IPS DF 4.7 (cell line): ENCODE measurements at regions not wholly inside any gene's neighbourhood (a gene's known extent, or its start where the extent isn't known, plus 50 kb on each side); places are given as distances from the start of the nearest gene placed in this dataset.
A peak's percentile ranks its signal among the peaks of the same experiment; 100 is the strongest.

ENCODE experiments used
- DNase-seq: peaks from one replicate; pipeline ENCODE4 v3.0.0-alpha.2; 2013; ENCODE audit warnings: low spot score; ENCODE audit errors: extremely low read depth

DNA sequence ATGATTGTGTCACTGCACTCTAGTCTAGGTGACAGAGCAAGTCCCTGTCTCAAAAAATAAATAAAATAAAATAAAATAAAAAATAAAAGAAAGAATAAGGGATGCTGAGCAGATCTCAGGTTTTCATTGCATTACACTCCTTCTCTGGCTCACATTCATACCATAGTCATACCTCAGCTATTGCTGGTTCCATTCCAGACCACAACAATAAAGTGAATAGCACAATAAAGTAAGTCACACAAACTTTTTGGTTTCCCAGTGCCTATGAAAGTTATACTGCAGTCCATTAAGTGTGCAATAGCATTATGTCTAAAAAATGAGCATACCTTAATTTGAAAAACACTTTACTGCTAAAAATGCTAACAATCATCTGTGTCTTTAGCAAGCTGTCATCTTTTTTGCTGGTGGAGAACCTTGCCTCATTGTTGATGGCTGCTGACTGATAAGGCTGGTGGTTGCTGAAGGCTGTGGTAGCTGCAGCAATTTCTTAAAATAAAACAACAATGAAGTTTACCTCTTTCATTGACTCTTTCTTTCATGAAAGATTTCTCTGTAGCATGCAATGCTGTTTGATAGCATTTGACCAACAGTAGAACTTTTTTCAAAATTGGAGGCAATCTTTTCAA, 415.7 kb downstream of the ZNF608 start:
- DNase-seq: no peak

DNA sequence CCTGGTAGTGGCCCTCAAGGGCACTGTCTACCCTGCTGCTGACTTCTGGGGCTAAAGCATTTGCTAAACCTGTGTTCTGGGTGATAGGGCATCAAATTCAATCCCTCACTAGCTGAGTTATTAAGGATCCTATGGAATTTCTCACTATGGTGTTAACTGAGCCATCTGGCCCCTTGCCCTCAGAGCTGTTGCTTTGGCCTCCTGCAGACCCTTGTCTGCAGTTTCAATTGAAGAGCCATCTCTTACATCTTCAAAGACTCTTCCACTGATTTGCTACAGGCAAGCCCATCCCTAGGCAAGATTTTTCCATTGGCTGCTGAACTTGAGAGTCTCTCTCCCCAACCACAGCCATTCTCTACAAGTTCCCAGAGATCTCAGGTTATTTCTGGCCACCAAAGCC, 418.2 kb downstream of the ZNF608 start:
- no peak for DNase-seq

DNA sequence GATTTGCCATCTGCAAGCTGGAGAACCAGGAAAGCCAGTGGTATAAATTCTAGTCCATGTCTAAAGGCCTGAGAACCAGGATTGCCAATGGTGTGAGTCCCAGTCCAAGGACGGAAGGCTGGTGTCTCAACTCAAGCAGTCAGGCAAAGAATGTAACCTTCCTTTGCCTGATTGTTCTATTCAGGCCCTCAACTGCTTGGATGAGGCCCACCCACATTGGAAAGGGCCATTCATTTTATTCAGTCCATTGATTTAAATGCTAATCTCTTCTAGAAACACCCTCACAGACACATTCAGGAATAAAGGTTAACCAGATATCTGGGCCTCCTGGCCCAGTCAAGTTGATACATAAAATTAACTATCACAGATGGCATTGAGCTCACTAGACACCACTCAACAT, 427.8 kb downstream of the ZNF608 start:
- no peak for DNase-seq

DNA sequence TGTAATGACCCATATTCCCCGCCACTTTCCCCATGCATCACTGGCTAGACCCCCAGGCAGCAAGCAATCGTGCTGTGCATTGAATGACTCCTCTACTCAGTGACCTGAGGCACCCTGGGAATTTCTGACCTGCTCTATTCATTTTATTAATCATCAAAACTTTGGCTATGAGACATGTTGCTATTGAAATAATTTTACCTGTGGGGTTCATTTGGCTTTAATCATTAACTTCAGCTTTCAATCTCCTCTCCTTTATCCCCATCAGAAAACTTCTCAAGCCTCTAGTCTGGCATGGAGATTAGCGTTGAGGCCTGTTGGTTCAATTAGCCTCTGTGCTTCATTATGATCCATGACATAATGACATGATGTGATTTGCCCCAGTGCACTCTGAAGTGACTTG, 429.0 kb downstream of the ZNF608 start:
- no peak for DNase-seq

DNA sequence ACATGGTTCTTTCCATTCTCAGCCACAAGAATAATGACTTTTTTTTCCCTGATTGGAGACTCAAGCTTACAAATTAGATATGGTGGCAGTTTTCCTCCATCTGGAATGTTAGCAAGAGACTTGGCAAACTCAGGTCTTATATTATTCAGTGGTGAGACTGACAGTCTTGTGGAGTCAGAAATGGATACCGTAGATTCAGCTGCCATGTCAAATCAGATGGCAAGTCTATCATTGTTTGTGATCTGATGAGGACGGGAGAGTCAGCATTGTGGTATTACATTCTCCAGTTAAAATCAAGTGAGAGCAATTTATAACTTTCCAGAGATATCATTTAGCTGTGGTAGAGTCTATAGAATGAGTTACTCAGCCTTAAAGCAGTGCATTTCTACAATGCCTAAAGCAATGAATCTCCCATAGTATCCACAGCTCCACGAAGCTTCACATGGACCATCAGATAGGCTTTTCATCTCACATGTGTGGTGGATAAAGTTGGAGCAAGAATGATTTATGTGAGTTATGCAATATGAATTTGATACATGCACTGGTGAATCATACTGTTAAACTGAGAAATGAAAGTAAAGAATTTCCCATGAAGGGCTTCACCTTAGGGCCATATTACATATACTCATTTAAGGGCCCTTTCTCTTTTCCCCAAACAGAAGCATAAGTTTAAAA, 430.6 kb downstream of the ZNF608 start:
- DNase-seq: no peak

DNA sequence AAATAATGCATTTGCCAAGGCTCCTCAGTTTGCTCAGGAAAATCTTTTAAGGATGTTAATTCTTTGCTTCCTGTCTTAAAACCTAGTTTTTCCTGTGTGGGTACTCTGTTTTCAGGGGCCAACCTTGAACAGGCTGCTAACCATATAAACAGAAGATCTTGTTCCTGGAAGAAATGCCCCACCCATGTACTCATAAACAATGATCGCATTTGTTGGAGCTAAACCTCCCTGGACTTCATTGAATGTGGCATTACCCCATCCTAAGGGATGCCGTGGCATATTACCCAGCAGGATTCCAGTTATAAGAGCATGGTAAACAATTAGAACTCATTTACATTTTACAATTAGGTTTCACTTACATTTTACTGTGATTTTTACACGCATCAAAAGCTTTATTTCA, 436.0 kb downstream of the ZNF608 start:
- no peak for DNase-seq

DNA sequence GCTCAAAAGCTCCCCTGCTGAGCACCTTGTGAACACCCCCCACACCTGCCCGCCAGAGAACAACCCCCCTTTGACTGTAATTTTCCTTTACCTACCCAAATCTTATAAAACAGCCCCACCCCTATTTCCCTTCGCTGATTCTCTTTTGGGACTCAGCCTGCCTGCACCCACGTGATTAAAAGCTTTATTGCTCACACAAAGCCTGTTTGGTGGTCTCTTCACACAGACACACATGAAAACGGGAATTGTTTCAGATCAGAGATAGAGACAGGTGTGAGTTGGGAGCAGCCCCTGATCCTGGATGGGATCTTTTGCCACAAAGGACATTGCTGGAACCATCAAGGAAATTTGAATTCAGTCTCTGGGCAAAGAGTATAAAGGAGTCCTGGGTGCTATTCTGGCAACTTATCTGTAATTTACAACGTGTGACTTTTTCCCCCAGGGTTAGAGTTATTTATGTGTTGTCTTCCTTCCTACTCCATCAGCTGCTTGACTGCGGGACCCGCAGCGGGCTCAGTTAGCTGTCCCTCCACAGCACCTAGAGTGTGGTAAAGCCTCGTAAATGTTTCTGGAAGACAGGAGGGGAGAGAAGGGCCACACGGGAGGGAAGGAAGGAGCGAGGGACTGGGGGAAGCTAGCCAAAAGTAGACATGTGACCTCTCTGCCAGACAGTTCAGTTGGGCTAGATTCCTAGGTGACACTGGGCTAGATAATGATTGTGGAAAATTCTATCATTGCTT, 437.0 kb downstream of the ZNF608 start:
- no peak for DNase-seq

DNA sequence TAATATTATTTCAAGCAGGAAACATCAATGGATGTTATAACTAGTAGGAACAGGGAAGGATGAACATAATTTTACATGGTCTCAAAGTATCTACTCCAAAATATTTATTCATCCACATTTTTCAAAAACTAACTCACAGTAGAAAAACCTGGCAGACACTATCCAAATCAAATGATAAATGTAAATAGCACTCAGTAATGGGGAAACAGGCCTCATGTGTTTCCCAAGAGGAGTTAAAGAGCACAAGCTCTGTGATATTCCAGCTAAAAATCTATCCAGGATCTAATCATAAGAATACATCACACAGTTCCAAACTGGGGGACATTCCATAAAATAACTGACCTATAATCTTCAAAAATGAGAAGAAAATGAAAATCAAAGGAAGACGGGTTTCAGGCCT, 443.1 kb downstream of the ZNF608 start:
- DNase-seq: no peak

DNA sequence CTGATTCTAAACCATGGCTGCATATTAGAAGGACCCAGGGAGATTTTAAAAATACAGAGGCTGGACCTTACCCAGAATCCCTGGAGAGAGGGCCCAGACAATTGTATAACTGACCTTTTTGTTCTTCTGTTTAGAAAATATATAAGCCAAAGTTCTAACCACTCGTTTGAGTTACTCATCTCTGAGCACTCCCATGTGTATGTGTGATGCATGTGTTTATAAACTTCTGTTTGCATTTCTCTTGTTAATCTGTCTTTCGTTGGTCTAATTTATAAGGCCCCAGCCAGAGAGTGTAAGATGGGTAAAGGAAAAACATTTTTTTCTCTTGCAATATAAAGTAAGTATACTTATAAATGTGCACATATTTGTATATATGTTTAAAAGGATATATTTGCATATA, 443.9 kb downstream of the ZNF608 start:
- DNase-seq: no peak

DNA sequence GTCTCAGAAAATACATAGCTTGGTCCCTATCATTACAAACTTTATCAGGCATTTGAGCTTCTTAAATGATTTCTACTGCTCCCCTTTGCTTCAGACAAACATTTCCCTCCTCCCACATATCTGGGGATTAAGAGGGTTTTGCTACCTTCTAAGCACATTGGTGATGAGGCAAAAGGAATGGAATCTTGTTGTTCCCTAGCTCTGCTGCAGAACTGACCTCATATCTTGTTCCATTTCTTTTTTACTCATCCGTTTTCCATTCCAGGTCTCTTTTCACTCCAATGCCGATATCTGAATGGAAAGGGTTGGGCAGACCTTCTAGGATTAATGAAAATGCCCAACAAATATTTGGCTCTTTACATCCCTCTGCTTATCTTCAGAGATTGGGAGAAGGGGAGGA, 444.6 kb downstream of the ZNF608 start:
- no peak for DNase-seq

DNA sequence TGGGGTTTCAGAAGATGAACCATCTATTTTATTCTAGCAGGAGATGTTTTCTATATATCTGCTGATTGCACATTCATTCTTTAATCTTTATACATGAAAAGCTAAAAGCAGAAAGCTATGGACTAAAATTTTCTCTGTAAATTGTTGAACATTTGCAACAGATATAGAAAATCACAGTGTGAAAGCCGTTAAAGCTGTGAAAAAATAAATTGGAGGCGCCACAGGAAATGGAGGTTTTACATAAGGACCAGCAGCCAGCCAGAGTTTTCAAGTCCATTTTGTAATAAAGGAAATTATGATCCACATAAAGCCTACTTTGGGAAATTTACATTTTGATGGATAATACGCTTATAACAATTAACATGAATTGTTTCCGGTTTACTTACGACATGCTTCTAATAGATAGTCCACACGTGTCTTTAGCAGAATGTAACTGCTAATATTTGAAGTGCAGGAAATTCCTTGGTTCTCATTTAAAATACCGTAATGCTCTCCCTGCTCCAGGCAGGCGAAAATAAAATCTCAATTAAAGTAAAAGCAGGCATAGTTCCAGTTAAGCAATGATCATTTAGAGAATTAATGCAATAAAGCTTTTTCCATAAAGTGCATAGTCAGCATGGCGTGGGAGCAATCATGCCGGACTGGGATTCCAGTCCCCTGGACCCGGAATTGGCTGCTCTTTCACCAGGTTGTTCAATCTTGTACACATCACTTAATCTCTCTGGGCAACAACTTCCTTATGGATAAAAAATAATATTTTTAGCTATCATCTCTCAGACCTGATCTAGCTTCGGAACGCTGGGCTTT, 445.4 kb downstream of the ZNF608 start:
- DNase-seq: no peak

DNA sequence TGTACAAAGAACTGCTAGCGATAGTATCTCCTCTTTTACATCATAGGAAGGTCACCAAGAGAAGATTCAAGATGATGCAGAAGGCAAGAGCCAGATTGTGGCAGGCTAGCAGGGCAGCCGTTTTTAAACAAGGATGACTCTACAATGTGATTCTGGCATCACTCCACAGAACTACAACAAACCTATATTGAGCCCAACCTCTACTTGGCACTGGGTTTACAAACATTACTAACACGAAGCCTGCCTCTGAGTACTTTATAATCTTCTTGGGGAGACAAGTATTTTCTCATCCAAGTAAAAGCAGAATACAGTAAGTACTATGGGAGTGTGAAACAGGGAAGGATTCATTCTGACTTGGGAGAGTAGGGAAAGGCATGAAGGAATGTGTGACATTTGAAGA, 448.6 kb downstream of the ZNF608 start:
- no peak for DNase-seq

DNA sequence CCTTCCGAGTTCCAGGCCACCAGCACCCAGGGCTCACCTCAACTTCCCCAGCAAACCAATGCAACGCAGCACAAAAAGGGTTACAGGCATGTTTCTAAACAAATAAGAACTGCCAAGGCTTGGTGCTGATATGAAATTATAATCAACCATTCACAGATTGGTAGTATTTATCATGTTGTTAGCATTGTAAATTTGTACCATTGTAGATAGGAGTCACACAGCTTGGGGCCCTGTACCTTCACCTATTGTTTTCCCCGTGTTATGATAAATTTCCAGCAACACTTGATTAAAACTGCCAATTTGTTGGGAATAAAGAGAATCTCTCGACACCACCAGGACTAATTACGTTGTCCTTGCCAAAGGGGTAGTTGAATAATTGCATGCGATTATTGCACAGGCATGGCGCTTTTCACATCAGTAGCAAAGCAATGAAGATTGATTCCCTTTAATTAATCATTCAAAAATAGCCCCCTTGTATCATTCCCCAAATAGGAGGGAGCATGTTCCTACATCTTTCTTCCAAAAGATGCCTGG, 454.1 kb downstream of the ZNF608 start:
- DNase-seq: no peak

DNA sequence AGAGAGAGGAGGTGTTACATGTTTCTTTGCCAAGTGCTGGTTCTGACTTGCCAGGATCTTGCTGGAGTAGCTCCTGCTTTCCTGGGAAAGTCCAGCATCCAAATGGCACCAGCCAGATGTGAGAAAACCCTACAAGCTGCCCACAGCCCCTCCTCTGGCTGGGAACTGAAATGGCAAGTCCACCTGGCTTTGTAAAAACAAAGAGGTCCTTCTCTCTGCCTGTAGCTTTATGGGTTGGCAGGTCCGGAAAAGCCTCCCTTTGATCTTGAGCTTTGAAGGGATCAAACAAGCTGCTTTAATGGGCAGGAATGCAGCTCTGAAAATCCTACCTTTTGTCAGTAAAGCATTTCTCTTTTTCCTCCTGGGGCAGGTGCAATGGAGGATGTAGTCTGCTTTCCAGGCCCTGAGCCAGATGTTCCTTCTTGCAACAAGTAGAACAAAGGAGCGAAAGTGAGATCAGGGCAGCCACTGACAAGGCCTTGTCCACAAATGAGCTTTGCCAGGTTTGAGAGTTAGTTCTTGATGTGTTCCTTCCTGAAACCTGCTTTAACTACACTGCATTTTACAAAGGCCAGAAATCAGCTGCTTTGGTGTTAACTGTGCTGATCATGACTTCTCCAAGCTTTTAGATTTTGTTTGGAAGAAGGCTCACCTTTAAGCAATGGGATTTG, 456.7 kb downstream of the ZNF608 start:
- DNase-seq: peak; percentile 58

DNA sequence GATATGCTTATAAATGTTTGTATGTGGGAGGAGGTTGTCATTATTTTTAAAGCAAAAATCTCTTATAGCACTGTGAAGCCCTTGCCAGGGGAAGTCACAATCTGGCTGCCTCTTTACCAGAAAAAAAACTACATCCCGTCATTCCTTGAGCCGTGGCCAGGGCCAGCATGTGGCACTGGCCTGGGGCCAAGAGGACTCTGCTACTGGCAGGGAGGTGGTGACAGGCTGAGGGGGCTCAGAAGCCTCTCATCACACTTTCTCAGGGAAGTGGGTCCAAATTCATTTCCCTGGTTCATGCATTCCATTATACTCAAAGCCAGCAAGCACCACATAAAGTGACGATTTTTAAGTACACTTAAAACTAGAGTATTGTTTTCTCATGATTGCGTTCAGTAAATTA, 457.3 kb downstream of the ZNF608 start:
- DNase-seq: no peak

DNA sequence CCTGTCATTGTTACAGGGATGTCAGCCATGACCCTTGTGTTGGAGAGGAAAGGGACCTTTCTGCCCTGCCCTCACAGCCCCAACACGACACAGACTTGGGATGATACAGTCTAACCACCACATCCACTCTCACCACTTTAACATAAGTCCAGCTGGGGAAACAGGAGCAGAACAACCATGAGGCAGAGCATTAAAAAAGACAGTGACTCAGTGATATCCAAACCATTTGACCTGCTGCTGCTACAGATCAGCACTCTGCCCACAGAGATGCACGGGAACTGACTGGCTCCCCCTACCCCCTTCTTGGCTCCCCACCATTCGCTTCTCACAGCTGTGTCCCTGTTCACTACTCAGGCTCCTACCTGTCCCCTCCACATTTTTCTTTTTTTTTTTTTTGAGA, 458.6 kb downstream of the ZNF608 start:
- DNase-seq: no peak

DNA sequence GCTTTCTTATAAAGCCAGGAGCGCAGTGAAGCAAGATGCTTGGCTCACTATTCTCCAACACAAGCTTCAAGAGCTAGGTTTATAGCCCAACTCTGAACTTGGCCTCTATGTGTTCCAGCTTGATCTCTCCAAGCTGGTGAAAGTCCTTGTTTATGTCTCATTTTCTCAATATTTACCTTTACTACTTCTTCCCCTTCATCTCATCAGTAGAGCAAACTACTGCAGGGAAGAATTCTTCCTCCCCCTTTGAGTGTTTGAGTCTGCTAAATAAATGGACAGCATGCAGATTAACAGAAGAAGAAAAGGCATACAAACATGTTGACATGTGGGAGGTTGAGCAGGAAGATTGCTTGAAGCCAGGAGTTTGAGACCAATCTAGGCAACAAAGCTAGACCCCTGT, 460.7 kb downstream of the ZNF608 start:
- no peak for DNase-seq

DNA sequence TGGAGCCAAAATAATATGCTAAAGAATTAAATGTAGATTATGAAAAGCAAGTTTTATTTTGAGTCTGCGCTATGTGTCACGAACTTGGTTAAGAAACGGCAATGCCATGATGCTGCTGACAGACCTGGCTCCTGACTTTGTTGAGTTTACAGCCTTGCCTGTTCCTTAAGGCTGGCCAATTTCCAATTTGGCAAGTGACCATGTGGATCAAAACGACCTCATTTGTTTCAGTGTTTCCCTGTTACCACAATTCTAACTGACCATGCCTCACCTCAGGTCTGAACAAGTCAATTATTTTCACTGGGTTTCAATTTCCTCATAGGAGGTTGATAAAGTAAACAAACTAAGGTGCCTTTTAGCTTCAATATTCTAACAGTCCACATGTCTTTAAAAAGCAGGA, 461.4 kb downstream of the ZNF608 start:
- DNase-seq: no peak

DNA sequence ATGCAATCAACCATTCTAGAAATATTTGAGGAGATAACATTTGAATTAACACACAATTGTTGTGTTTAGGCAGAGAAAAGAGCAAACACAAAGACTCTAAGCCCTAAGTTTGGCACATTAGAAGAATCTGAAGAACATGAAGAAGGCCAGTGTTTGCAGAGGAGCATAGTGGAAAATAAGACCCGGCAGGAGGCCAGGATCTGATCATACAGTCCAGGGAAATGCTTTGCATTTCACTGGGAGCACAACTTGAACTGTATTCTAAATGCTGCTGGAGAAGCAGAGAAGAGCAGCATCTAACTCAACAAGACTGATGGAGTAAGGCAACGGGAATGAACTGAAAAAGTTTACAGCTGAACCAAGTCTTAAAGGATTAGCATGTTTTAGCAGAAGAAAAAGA, 463.4 kb downstream of the ZNF608 start:
- DNase-seq: no peak

DNA sequence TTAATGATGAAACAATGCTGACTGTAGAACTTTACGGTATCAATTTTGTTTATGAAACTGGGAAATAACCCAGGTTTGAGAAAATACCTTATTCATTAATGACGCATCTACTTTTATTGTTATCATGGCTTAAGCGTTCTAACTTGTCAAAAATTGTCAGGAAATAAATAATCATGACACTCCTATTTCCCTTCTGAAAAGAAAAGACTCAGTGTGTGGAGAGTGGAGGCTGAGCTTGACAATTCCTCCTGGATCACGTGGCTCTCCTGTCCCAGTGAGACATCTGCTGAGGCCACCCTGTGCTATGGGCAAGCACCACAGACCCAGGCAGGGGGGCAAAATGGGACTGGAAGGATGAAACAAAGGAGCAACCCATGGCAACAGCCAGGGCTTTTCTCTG, 466.4 kb downstream of the ZNF608 start:
- DNase-seq: no peak
